SH-SY5Y (cell line): ENCODE measurements at regions not wholly inside any gene's neighbourhood (a gene's known extent, or its start where the extent isn't known, plus 50 kb on each side); places are given as distances from the start of the nearest gene placed in this dataset.

ENCODE experiments used
- GATA2 ChIP-seq: IDR thresholded peaks from 2 replicates; pipeline ENCODE4 v1.6.1; 2011; ENCODE audit warnings: mild to moderate bottlenecking, low read depth, low read length
- GATA3 ChIP-seq: IDR thresholded peaks from 2 replicates; pipeline ENCODE4 v1.6.1; 2011; ENCODE audit warnings: low read depth, mild to moderate bottlenecking, low read length, moderate library complexity

GRCh38 chr1:22196041-22196440, 53.1 kb upstream of the WNT4 start:
- TF ChIP-seq GATA3 (no peak), GATA2 (no peak)

- TF ChIP-seq GATA3 (no peak), GATA2 (no peak)
Measured at GRCh38 chr1:22196641-22197040, 53.7 kb upstream of the WNT4 start.

GRCh38 chr1:22197644-22198043, 54.7 kb upstream of the WNT4 start:
- TF ChIP-seq GATA2 (no peak), GATA3 (no peak)

- TF ChIP-seq GATA3: no peak
- no peak for TF ChIP-seq GATA2
Measured at GRCh38 chr1:22201023-22201422, 58.1 kb upstream of the WNT4 start.

GRCh38 chr1:22203335-22203734, 60.4 kb upstream of the WNT4 start:
- TF ChIP-seq GATA2: no peak
- no peak for TF ChIP-seq GATA3

- TF ChIP-seq GATA2: no peak
- no peak for TF ChIP-seq GATA3
Measured at GRCh38 chr1:22204057-22204840, 61.4 kb upstream of the WNT4 start.

GRCh38 chr1:22204989-22205913, 62.4 kb upstream of the WNT4 start:
- TF ChIP-seq GATA2: no peak
- no peak for TF ChIP-seq GATA3

- TF ChIP-seq GATA2 (no peak), GATA3 (no peak)
Measured at GRCh38 chr1:22206551-22207125, 63.7 kb upstream of the WNT4 start.

GRCh38 chr1:22207511-22208267, 64.8 kb upstream of the WNT4 start:
- TF ChIP-seq GATA3 (no peak), GATA2 (no peak)

GRCh38 chr1:22208268-22208972, 65.5 kb upstream of the WNT4 start:
- TF ChIP-seq GATA2 (no peak), GATA3 (no peak)

GRCh38 chr1:22208973-22209378, 66.1 kb upstream of the WNT4 start:
- TF ChIP-seq GATA2 (no peak), GATA3 (no peak)

GRCh38 chr1:22210176-22210575, 67.3 kb upstream of the WNT4 start:
- TF ChIP-seq GATA2: no peak
- TF ChIP-seq GATA3: no peak

- no peak for TF ChIP-seq GATA2
Measured at GRCh38 chr1:22210636-22211035, 67.7 kb upstream of the WNT4 start.
